HG03575 (cell line): ENCODE measurements at regions not wholly inside any gene's neighbourhood (a gene's known extent, or its start where the extent isn't known, plus 50 kb on each side); places are given as distances from the start of the nearest gene placed in this dataset.
"Not testable (repeated sequence)": the region's sequence is repeated elsewhere in the genome, so short reads cannot be mapped to it uniquely, and the experiment has no call there.

Experiments
- ATAC-seq: cut with Tn5 transposase; IDR thresholded peaks from one replicate; pipeline ENCODE4 v1.9.1; 2021; ENCODE audit not compliant: unreplicated experiment, insufficient number of reproducible peaks, low FRiP score; ENCODE audit errors: extremely low read depth

GRCh38 chr9:3675946-3676345 is 150.1 kb upstream of the RFX3 start:
- no peak for ATAC-seq

- no peak for ATAC-seq
These were observed 148.8 kb upstream of the RFX3 start for GRCh38 chr9:3674561-3674960.

- no peak for ATAC-seq
These were observed 146.6 kb upstream of the RFX3 start for GRCh38 chr9:3672399-3672798.

GRCh38 chr9:3664044-3664443 is 138.2 kb upstream of the RFX3 start:
- no peak for ATAC-seq

GRCh38 chr9:3662671-3663070 is 136.9 kb upstream of the RFX3 start:
- ATAC-seq: no peak

- ATAC-seq: no peak
These were observed 135.1 kb upstream of the RFX3 start for GRCh38 chr9:3660936-3661335.

- no peak for ATAC-seq
These were observed 133.8 kb upstream of the RFX3 start for GRCh38 chr9:3659647-3660046.

- ATAC-seq: no peak
These were observed 133.2 kb upstream of the RFX3 start for GRCh38 chr9:3658964-3659363.

GRCh38 chr9:3656224-3656623 is 130.4 kb upstream of the RFX3 start:
- ATAC-seq: no peak

- ATAC-seq: no peak
These were observed 125.3 kb upstream of the RFX3 start for GRCh38 chr9:3650994-3651622.

- no peak for ATAC-seq
These were observed 123.0 kb upstream of the RFX3 start for GRCh38 chr9:3648722-3649246.

- ATAC-seq: no peak
These were observed 122.5 kb upstream of the RFX3 start for GRCh38 chr9:3648266-3648665.

- ATAC-seq: no peak
These were observed 121.9 kb upstream of the RFX3 start for GRCh38 chr9:3647652-3648051.

GRCh38 chr9:3646226-3646625 is 120.4 kb upstream of the RFX3 start:
- no peak for ATAC-seq

GRCh38 chr9:3642075-3642474 is 116.3 kb upstream of the RFX3 start:
- not testable (repeated sequence) for ATAC-seq

- ATAC-seq: no peak
These were observed 103.7 kb upstream of the RFX3 start for GRCh38 chr9:3629495-3629894.

- ATAC-seq: no peak
These were observed 102.4 kb upstream of the RFX3 start for GRCh38 chr9:3628239-3628638.

- ATAC-seq: no peak
These were observed 82.2 kb upstream of the RFX3 start for GRCh38 chr9:3608011-3608410.

GRCh38 chr9:3600672-3601071 is 74.9 kb upstream of the RFX3 start:
- no peak for ATAC-seq

GRCh38 chr9:3597792-3598191 is 72.0 kb upstream of the RFX3 start:
- no peak for ATAC-seq

GRCh38 chr9:3586066-3586465 is 60.3 kb upstream of the RFX3 start:
- no peak for ATAC-seq
